ENCODE measurements at regions not wholly inside any gene's neighbourhood (a gene's known extent, or its start where the extent isn't known, plus 50 kb on each side); places are given as distances from the start of the nearest gene placed in this dataset.

DNA sequence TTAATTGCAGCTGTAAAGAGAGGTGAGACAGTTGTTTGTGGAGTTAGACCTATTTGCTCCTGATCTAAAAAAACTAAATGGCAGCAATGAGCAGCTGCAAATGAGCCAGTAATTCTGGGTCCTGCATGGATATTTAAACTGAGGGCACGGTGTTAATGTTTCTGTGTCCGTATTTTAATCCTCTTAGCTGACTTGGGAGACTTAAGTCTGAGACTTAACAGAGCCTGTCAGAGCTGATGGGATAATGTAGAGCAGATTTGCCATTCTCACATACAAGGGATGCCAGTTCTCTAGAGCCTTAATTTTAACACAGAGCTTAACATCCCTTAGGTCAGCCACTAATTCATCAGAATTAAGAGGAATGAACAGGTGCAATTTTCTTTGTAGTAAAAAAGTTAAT, 178.6 kb upstream of the PDE3A start:
- no peak for DNase-seq (ENCODE audit: low read depth, low spot score)

DNA sequence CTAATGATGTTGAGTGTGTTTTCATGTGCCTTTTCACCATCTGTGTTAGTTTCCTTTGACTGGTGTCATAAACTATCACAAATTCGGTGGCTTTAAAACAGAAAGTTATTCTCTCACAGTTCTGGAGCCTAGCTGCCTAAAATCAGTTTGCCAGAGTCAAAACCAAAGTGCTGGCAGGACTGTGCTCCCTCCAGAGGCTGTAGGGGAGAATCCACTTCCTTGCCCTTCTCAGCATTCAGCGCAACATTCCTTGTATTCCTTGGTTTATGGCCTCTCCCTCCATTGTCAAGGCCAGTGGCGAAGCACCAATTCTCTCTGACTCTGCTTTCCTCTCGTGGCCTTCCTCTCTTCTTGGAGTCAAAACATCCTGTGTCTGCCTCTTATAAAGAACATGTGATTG, 174.2 kb upstream of the PDE3A start:
- peak; percentile 57 for DNase-seq (ENCODE audit: low read depth, low spot score)

DNA sequence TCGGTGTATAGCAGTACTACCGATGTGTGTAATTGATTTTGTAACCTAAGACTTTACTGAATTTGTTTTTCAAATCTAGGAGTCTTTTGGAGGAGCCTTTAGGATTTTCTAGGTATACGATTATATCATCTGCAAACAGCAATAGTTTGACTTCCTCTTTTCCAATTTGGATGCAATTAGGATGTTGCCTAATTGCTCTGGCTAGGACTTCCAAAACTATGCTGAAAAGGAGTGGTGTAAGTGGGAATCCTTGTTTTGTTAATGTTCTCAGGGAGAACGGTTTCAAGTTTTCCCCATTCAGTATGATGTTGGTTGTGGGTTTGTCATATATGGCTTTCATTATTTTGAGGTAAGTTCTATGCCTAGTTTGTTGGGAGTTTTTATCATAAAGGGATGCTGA, 171.6 kb upstream of the PDE3A start:
- no peak for DNase-seq (ENCODE audit: low read depth, low spot score)

DNA sequence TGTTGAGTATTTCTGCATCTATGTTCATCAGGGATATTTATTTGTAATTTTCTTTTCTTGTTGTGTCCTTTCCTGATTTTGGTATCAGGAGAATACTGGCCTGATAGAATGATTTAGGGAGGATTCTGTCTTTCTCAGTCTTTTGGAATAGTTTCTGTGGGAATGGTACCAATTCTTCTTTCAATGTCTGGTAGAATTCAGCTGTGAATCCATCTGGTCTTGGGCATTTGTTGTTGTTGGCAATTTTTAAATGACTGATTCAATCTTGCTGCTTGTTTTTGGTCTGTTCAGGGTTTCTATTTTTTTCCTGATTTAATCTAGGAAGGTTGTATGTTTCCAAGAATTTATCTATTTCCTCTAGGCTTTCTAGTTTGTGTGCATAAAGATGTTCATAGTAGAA, 170.9 kb upstream of the PDE3A start:
- no peak for DNase-seq (ENCODE audit: low read depth, low spot score)

GRCh38 chr12:20199780-20200179, 168.6 kb upstream of the PDE3A start:
- DNase-seq (ENCODE audit: low read depth, low spot score) = no peak

DNA sequence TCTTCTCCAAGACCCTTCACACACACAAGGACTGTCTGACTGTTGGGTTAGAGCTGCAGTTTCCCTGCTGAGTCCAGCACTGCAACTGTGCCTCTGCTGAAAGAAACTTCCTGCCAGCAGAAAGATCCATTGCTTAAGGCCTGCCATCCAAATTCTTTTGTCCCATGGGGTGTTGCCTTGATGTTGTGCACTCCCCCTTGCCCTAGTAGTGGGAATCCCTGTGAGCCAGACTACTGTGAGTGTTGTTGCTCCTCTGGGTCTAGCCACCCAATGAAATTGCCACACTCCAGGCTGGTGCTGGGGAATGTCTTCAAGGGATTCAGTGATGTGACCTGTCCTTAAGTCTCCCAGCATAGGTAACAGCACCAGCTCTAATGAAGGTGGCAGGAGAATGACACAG, 166.6 kb upstream of the PDE3A start:
- no peak for DNase-seq (ENCODE audit: low read depth, low spot score)

DNA sequence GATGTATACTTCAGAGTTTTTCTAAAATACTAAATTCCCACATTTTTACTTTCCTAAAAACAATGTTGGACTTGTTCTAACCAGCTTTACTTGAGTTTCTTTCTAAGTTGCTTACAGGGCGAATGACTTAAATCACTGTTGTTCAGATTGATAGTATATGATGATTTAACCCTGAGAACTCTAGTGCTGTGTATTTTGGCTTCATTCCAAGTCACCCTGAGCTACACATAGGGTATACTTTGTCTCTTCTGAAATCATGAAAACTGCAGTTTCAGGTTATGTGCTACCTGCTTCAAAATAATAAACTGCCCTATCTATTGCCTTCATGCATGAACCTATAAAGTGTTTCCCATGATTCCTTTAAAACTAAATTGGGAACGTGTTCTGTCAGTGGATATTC, 162.5 kb upstream of the PDE3A start:
- DNase-seq (ENCODE audit: low read depth, low spot score) = no peak

- no peak for DNase-seq (ENCODE audit: low read depth, low spot score)
These were observed 161.9 kb upstream of the PDE3A start for GRCh38 chr12:20206410-20206809.

- no peak for DNase-seq (ENCODE audit: low read depth, low spot score)
These were observed 157.6 kb upstream of the PDE3A start for GRCh38 chr12:20210621-20211215.

GRCh38 chr12:20211541-20211940, 156.8 kb upstream of the PDE3A start:
- no peak for DNase-seq (ENCODE audit: low read depth, low spot score)

DNA sequence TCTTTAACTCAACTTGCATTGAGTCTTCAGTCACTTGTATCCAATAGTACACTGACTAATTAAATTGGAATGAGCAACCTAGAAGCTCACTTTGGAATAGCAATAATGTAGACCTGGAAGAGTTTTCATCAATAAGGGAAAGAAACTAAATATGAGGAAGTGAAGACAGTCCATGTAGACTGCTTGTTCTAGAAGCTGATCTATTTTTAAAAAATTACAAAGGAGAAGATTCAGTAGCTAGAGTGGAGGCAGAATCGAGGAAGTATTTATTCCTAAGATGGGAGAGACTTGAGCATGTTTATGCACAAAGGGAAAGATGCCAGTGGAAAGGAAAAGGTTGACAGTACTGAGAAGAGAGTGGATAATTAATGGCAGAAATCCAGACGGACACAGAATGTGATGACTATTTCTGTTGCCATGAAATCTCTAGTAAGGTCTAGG, 156.3 kb upstream of the PDE3A start:
- no peak for DNase-seq (ENCODE audit: low read depth, low spot score)

DNA sequence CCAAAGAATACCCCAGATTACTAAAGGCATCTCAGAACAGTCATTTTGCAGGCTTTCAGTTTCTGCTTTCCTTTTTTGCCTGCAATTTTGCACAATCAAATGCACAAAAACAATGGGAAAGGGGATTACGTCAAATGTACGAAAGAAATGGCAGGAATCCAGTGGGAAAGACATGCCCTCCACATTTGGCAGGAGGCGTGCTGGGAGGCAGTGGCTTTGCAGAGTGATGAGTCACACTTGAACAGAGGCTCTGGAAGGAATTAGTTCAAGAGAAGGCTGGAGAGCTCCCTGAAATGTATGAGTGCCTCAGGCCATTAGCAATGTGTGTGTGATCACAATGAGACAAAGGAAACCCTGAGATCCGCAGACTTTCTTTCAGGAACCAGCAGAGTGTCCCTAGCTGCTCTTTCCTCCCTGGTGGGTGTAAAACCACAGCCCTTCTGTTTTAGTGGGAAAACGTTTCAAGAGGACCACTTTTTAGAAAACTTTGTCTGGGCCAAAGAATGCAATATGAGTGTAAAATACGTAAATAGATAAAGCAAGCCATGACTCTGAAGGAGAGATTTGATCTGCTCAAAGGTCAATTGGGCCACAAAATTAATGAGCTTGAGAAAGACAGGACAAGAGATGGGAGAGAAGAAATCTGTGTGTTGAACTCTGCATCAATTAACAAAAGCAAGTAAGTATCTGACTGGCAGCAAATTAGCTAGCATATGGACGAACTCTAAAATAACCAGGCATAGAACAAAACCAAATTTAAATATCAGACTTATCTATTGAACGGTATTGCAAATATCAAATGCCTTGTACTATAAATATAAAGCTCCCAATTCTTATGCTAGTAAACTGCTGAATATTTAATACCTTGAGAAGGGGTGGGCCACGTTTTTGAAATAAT, 155.4 kb upstream of the PDE3A start:
- peak; percentile 90 for DNase-seq (ENCODE audit: low read depth, low spot score)

DNA sequence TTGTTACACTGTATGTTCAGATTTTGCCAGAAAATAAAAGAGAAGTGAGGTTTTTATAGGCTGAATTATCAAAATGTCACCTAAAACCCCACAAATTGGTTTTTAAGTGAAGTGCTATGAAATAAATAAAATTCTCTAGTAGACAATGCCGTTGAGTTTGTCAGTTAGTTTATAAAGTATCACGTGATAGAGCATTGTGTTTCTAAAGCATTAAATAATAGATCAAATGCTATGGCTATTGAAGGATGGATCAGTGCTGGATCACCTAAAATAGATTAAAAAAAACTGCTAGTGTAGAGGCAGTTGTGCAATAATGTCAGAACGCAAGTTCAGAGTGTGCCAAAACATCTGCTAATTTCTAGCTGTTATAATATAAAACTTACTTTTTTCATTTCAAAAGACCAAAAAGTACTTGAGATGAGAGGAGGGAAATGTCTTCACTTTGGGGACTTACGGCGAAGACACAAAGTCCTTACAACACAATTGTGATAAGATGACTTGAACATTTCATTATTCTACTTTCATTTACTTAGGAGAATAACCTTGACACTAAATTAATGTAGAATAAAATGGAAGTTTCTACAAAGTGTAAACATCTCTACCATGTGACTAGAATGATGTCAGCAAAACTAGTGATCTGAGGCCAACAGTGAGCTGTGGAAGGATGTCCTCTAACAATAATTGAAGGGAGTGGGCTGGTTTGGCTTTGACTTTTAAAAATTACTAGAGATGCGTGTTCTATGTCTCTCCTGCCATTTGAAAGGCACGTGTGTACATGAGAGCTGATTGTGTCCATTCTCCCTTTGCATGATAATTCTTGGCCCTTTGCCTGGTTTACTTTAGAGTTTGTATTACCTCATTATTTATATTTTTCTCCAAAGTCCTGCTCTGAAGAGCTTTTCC, 154.4 kb upstream of the PDE3A start:
- no peak for DNase-seq (ENCODE audit: low read depth, low spot score)

DNA sequence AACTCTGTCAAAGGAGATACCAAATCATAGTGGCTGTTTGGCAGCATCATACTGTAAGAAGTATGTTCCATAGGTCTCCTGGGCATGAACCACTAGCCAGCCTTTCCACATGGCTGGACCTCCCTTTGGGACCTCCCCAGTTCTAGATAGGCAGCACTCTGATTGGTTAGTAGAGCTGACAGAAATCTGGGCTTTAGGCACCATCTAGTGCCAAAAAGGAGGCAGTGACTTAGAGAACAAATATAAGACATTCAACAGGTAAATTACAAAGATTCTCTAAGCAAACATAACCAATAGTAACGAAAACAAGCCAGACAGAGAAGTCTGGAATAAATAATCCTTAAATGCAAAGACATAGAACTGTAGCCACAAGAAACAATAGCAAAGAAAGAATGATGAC, 148.0 kb upstream of the PDE3A start:
- no peak for DNase-seq (ENCODE audit: low read depth, low spot score)

DNA sequence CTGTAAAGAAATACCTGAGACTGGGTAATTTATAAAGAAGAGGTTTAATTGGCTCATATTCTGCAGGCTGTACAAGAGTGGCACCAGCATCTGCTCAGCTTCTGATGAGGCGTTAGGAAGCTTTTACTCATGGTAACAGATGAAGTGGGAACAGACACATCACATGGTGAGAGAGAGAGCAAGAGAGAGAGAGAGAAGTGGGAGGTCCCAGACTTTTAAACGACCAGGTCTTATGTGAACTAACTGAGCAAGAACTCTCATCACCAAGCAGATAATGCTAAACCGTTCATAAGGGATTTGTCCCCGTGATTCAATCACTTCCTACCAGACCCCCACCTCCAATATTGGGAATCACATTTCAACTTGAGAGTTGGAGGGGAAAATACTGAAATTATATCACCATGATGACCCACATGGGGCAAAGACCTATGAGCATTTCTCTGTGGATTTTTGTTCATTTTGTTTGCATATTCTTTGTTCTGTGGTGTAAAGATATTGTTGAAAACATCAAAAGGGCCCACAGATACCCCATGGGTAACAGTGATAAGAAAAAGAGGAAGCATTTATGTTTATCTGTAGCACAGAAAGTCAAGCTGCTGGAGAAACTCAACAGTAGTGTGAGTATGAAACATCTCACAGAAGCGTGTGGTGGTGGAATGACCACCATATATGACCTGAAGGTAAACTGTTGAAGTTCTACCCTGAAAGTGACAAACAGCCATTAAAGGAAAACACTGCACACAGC, 135.2 kb upstream of the PDE3A start:
- DNase-seq (ENCODE audit: low read depth, low spot score) = no peak

- DNase-seq (ENCODE audit: low read depth, low spot score) = no peak
These were observed 133.9 kb upstream of the PDE3A start for GRCh38 chr12:20234474-20234873.

- no peak for DNase-seq (ENCODE audit: low read depth, low spot score)
These were observed 131.2 kb upstream of the PDE3A start for GRCh38 chr12:20237091-20237490.

DNA sequence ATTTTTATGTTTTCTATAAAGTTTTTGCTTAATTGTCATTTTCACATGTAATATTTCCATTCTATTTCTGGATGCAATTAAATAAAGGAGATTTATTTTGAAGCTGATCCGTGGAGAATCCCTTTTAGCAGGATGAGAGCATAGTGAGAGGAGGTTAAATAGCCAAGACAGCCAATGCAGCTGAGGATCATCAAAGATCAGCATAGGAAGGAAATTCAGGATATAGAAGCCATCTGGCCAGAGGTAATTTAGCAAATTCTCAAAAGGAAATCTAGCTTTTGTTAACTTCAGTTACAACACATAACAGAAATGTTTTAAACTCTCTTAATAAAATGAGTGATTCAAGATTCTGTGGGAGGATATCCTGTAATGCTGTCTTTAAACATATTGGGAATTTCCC, 122.8 kb upstream of the PDE3A start:
- DNase-seq (ENCODE audit: low read depth, low spot score) = no peak

DNA sequence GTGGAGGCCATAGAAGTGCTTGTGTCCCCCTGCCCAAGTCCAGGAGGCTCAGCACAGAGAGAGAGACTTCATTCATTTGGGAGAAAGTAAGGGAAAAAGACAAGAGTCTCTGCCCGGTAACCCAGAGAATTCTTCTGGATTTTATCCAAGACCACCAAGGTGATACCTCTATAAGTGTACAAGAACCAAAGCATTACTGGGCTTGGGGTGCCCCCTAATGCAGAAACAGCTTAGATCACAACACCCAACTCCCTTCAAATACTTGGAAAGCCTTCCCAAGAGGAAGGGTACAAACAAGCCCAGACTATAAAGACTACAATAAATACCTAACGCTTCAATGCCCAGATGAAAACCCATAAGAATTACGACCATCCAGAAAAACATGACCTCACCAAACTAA, 119.7 kb upstream of the PDE3A start:
- DNase-seq (ENCODE audit: low read depth, low spot score) = no peak

GRCh38 chr12:20250761-20251160, 117.6 kb upstream of the PDE3A start:
- DNase-seq (ENCODE audit: low read depth, low spot score) = no peak

DNA sequence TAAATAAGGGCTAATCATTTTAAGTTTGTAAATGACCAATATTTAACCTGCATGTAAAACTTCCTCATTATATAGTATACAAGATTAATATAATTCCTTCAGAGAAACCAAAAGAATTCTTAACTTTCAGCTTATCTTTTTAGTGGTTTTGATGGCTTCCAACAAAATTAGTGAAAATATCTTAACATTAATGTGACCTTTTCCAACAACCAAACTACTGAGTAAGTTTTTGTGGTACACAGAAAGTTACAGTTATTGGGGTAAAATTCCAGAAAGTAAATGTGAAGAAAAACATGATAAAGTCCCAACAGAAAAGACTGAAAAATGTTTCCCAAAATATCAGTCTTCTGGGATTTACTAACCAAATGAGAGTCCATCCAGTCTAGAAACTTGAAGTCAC, 111.0 kb upstream of the PDE3A start:
- no peak for DNase-seq (ENCODE audit: low read depth, low spot score)

DNA sequence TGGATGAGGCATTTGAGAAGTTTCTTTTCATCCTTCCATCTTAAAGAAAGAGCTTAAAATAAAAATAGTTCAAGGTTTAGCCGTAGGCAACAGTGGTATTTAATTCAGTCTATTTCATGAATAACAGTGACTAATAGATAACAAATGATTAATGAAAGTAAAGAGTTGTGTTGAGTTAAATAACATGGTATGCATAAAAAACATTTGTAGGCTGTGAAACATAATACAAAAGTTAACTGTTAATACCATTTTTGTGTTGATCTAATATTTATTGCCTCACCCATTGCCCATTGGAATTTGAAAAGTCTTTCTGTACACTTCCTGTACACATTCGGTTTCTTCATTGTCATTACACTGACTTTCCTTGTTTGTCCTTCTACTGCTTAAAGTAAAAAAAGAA, 108.6 kb upstream of the PDE3A start:
- DNase-seq (ENCODE audit: low read depth, low spot score) = no peak
